Spleen (tissue), 11 donors: ENCODE measurements at regions not wholly inside any gene's neighbourhood (a gene's known extent, or its start where the extent isn't known, plus 50 kb on each side); places are given as distances from the start of the nearest gene placed in this dataset.
"Not testable (repeated sequence)": the region's sequence is repeated elsewhere in the genome, so short reads cannot be mapped to it uniquely, and the experiment has no call there.

Experiments
- DNase-seq: peaks from one replicate; pipeline ENCODE4 v3.0.0-alpha.2; 2020
- H3K27ac ChIP-seq, 8 donors: fragments of 200-600 bp; sonication (generic) in 7 of 8; 1 replicate in 4 of 8; 2 replicates in 4 of 8; pipeline versions ENCODE4 v1.5.0 to v1.8.0; 2016 to 2021; ENCODE audit warnings: inconsistent platforms in 4 of 8, mild to moderate bottlenecking in 4 of 8, moderate library complexity in 1 of 8
- H3K27me3 ChIP-seq, 7 donors: fragments of 200-600 bp; sonication (generic) in 6 of 7; replicated peaks in 1 of 7; 1 replicate in 4 of 7; 2 replicates in 3 of 7; pipeline versions ENCODE4 v1.5.0 to v1.8.0; 2016 to 2021; ENCODE audit warnings: inconsistent platforms in 3 of 7, mild to moderate bottlenecking in 1 of 7
- H3K36me3 ChIP-seq, 6 donors: fragments of 200-600 bp; sonication (generic) in 5 of 6; 1 replicate in 4 of 6; 2 replicates in 2 of 6; pipeline versions ENCODE4 v1.5.0 to v1.8.0; 2016 to 2021; ENCODE audit warnings: inconsistent platforms in 2 of 6
- H3K4me1 ChIP-seq, 6 donors: fragments of 200-600 bp; sonication (generic) in 5 of 6; 1 replicate in 3 of 6; 2 replicates in 3 of 6; pipeline versions ENCODE4 v1.5.0 to v1.8.0; 2016 to 2021; ENCODE audit warnings: inconsistent platforms in 3 of 6
- H3K4me3 ChIP-seq, 8 donors: fragments of 200-600 bp; sonication (generic) in 7 of 8; 1 replicate in 4 of 8; 2 replicates in 4 of 8; pipeline versions ENCODE4 v1.5.0 to v1.8.0; 2016 to 2021; ENCODE audit warnings: inconsistent platforms in 4 of 8, mild to moderate bottlenecking in 4 of 8, moderate library complexity in 2 of 8
- H3K9me3 ChIP-seq, 8 donors: fragments of 200-600 bp; sonication (generic) in 7 of 8; 1 replicate in 4 of 8; 2 replicates in 4 of 8; pipeline versions ENCODE4 v1.5.0 to v1.8.0; 2016 to 2021; ENCODE audit warnings: inconsistent platforms in 4 of 8
- CTCF ChIP-seq, 11 experiments: fragments of 200-600 bp in 7 of 11; fragments of 450-650 bp in 4 of 11; sonication (generic) in 4 of 11; IDR thresholded peaks in 8 of 11; conservative IDR thresholded peaks in 3 of 11; 1 replicate in 7 of 11; 2 replicates in 4 of 11; pipeline versions ENCODE4 v1.4.0 to v1.8.0; 2016 to 2021; ENCODE audit warnings: antibody characterized with exemption in 11 of 11, inconsistent platforms in 4 of 11, mild to moderate bottlenecking in 1 of 11
- POLR2A ChIP-seq, 3 donors: fragments of 450-650 bp; IDR thresholded peaks; one replicate each; pipeline ENCODE4 v1.5.1; 2017; ENCODE audit warnings: antibody characterized with exemption in 3 of 3, mild to moderate bottlenecking in 1 of 3
- POLR2AphosphoS5 ChIP-seq, 3 donors: sonication (generic); formaldehyde crosslinking; IDR thresholded peaks; one replicate each; pipeline ENCODE4 v1.5.1; 2017; ENCODE audit warnings: antibody characterized with exemption in 3 of 3
- WGBS, 5 donors: extraction: QIAGEN DNeasy Blood & Tissue Kit in 3 of 5; methylation state at CpG; one replicate each; pipeline versions ENCODE4 v1.1.5 to v1.1.7; 2013 to 2018; 5-methylcytosine and 5-hydroxymethylcytosine counted together
- intact Hi-C: fragments of 100-400 bp; cut with DNase I; formaldehyde crosslinking; loops from one replicate; pipeline ENCODE4 v1.15.0; 2023; ENCODE audit warnings: low total_unique reads
- donor health status: healthy with polysubstance abuse.
- donor health status: DM: no; HTN: no; CAD: no; lungs with moderate emphysema.
- donor health status: DM: no; HTN: no; CAD: no.
- donor health status: Bipolar disorder and iron deficiency.
- donor health status: healthy.
- donor health status: DM: no; HTN: no; CAD: no.
- donor health status: DM: yes; HTN: yes; CAD: no.

DNA sequence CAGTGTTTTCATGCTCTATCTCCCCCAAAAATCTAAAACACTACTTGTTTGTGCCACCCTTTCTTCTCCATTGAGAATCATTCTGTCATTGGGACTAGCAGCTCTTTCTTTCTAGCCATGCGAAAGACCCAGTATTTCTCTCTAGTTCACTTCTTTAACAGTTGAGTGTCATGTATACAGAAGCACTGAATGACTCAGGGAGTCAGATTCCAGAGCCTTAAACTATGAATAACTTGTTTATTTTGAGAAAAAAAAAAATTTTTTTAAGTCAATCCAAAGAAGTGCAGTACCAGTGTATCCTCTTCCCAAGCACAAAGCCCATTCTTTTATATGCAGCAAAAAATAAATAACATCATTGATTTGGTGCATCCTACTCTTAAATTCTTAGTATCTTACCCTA, 415.4 kb upstream of the GRAMD2B start:
- no peaks in the 10 kb centered on the region for H3K36me3 ChIP-seq
- no peak for DNase-seq
- H3K9me3 ChIP-seq, result no peaks in the 10 kb centered on the region
- no peaks in the 10 kb centered on the region for H3K4me1 ChIP-seq
- no peak overlapping the region for H3K27ac ChIP-seq
- no peak overlapping the region for H3K4me3 ChIP-seq
- intact Hi-C loops, result no loop called here
- TF ChIP-seq POLR2AphosphoS5 (IDR thresholded peaks at IDR 0.05) (no peak), POLR2A (IDR thresholded peaks at IDR 0.05) (no peak), CTCF (IDR thresholded peaks at IDR 0.05 in 8 of 11, conservative IDR thresholded peaks at IDR 0.05 in 3 of 11) (no peak)
- WGBS, 5 donors, result 86 to 96% (median 92%) methylated on average over 1 of the region's 1 CpG
- no peaks in the 10 kb centered on the region for H3K27me3 ChIP-seq

DNA sequence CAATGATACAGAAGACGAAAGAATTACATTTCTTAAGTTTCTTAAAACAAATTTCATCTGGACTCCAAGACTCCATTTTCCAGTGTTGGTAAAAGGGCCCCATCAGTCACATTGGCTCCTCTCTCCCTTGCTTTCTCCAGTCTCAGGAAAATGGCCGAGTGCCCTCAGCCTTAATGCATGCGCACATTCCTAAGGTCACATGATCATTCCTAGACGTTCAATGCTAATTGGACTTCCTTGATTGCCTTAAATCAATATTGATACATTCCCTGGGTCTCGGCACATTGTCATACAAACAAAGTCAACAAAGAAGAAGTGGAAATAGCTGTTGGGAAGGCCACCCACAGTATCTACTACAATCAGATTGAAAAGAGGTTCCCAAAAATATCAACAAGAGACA, 413.6 kb upstream of the GRAMD2B start:
- intact Hi-C loops, result no loop called here
- TF ChIP-seq CTCF (IDR thresholded peaks at IDR 0.05 in 8 of 11, conservative IDR thresholded peaks at IDR 0.05 in 3 of 11) (no peak), POLR2A (IDR thresholded peaks at IDR 0.05) (no peak), POLR2AphosphoS5 (IDR thresholded peaks at IDR 0.05) (no peak)

DNA sequence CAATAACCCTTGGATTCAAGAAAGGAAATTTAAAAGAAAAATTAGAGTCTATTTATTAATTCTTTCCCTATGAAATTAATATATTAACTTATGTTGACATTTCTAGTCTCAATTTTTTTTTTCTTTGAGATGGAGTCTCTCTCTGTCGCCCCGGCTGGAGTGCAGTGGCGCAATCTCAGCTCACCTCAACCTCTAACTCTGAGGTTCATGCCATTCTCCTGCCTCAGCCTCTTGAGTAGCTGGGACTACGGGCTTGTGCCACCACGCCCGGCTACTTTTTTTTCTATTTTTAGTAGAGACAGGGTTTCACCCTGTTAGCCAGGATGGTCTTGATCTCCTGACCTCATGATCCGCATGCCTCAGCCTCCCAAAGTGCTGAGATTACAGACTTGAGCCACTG, 411.7 kb upstream of the GRAMD2B start:
- H3K9me3 ChIP-seq, H3K27ac ChIP-seq, intact Hi-C loops, H3K4me3 ChIP-seq, H3K36me3 ChIP-seq, H3K27me3 ChIP-seq, H3K4me1 ChIP-seq, DNase-seq: not testable (repeated sequence)
- 84 to 96% (median 91%) methylated on average over 7 of the region's 7 CpGs for WGBS, 5 donors

More for the DNA sequence above, 413.6 kb upstream of the GRAMD2B start:
- no peaks in the 10 kb centered on the region for H3K36me3 ChIP-seq
- H3K9me3 ChIP-seq, result no peaks in the 10 kb centered on the region
- H3K27me3 ChIP-seq, result no peaks in the 10 kb centered on the region
- no peak for DNase-seq
- H3K27ac ChIP-seq, result no peak overlapping the region
- 70 to 91% (median 76%) methylated on average over 5 of the region's 5 CpGs for WGBS, 5 donors
- no peaks in the 10 kb centered on the region for H3K4me1 ChIP-seq
- H3K4me3 ChIP-seq, result no peak overlapping the region

DNA sequence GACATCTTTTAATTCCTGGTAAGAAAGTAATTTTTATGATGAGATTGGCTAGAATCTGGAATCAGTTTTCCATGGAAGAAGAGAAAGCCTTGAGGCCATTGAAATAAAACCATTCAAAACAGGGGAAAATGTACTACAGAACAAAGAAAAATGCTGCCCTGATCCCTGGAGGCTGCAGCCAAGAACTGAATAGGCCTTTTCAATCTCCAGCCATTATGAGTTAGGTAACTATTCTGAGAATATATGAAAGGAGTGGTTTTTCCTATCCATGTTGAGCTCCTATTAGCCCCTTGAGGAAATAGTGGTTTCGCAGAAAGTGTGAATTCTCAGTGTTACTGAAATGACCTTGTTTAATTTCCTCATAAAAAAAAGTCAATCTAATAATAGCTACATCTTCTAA, 408.5 kb upstream of the GRAMD2B start:
- Histone ChIP-seq H3K4me1 (no peaks in the 10 kb centered on the region), H3K27me3 (no peaks in the 10 kb centered on the region), H3K9me3 (no peaks in the 10 kb centered on the region), H3K36me3 (no peaks in the 10 kb centered on the region), H3K4me3 (no peak overlapping the region), H3K27ac (no peak overlapping the region)
- WGBS, 5 donors, result 66 to 84% (median 72%) methylated on average over 1 of the region's 1 CpG
- intact Hi-C loops, result no loop called here
- DNase-seq, result no peak
- TF ChIP-seq CTCF (IDR thresholded peaks at IDR 0.05 in 8 of 11, conservative IDR thresholded peaks at IDR 0.05 in 3 of 11), result no peak
- TF ChIP-seq POLR2AphosphoS5 (IDR thresholded peaks at IDR 0.05), result no peak
- no peak for TF ChIP-seq POLR2A (IDR thresholded peaks at IDR 0.05)
